SH-SY5Y (cell line): ENCODE measurements at regions not wholly inside any gene's neighbourhood (a gene's known extent, or its start where the extent isn't known, plus 50 kb on each side); places are given as distances from the start of the nearest gene placed in this dataset.

ENCODE experiments used
- GATA2 ChIP-seq: IDR thresholded peaks from 2 replicates; pipeline ENCODE4 v1.6.1; 2011; ENCODE audit warnings: mild to moderate bottlenecking, low read depth, low read length
- GATA3 ChIP-seq: IDR thresholded peaks from 2 replicates; pipeline ENCODE4 v1.6.1; 2011; ENCODE audit warnings: low read depth, mild to moderate bottlenecking, low read length, moderate library complexity

GRCh38 chr3:157905885-157906284 lies 200.3 kb downstream of the SHOX2 start:
- no peak for TF ChIP-seq GATA2
- no peak for TF ChIP-seq GATA3

GRCh38 chr3:157888040-157888439 lies 218.2 kb downstream of the SHOX2 start:
- TF ChIP-seq GATA3 (no peak), GATA2 (no peak)

- TF ChIP-seq GATA3 (no peak), GATA2 (no peak)
These were observed 229.7 kb downstream of the SHOX2 start for GRCh38 chr3:157876556-157876955.

- TF ChIP-seq GATA3 (no peak), GATA2 (no peak)
These were observed 233.3 kb downstream of the SHOX2 start for GRCh38 chr3:157872902-157873301.

- TF ChIP-seq GATA2 = no peak
- no peak for TF ChIP-seq GATA3
These were observed 234.3 kb downstream of the SHOX2 start for GRCh38 chr3:157871838-157872460.

GRCh38 chr3:157871248-157871647 lies 235.0 kb downstream of the SHOX2 start:
- no peak for TF ChIP-seq GATA3
- no peak for TF ChIP-seq GATA2

- no peak for TF ChIP-seq GATA2
- no peak for TF ChIP-seq GATA3
These were observed 237.3 kb downstream of the SHOX2 start for GRCh38 chr3:157868946-157869345.

GRCh38 chr3:157868196-157868595 lies 238.0 kb downstream of the SHOX2 start:
- TF ChIP-seq GATA3 (no peak), GATA2 (no peak)

- TF ChIP-seq GATA3 (no peak), GATA2 (no peak)
These were observed 240.7 kb downstream of the SHOX2 start for GRCh38 chr3:157865352-157866000.

- no peak for TF ChIP-seq GATA3
- TF ChIP-seq GATA2 = no peak
These were observed 245.0 kb downstream of the SHOX2 start for GRCh38 chr3:157861076-157861765.

GRCh38 chr3:157859541-157859940 lies 246.7 kb downstream of the SHOX2 start:
- TF ChIP-seq GATA3 = no peak
- TF ChIP-seq GATA2 = no peak

- no peak for TF ChIP-seq GATA3
- no peak for TF ChIP-seq GATA2
These were observed 247.4 kb downstream of the SHOX2 start for GRCh38 chr3:157858821-157859220.

- TF ChIP-seq GATA2 (0 out of 2 replicates have a peak, but pooled peaks have one; percentile 15), GATA3 (no peak; the same call in 1 of the 2 replicates)
These were observed 248.8 kb downstream of the SHOX2 start for GRCh38 chr3:157857440-157857839.

GRCh38 chr3:157856078-157856939 lies 249.9 kb downstream of the SHOX2 start:
- TF ChIP-seq GATA2 (no peak), GATA3 (no peak)
